Erythroblast (primary cell): ENCODE measurements at regions not wholly inside any gene's neighbourhood (a gene's known extent, or its start where the extent isn't known, plus 50 kb on each side); places are given as distances from the start of the nearest gene placed in this dataset.

Source experiments
- DNase-seq, 2 experiments: peaks; one replicate each; lab custom pipeline; 2025; lab: John Stamatoyannopoulos, UW
- GATA1 ChIP-seq: IDR thresholded peaks from 2 replicates; pipeline ENCODE4 v1.6.1; 2011; ENCODE audit warnings: low read depth, mild to moderate bottlenecking, control low read depth, low read length, moderate library complexity
- POLR2A ChIP-seq: IDR thresholded peaks from 2 replicates; pipeline ENCODE4 v1.6.1; 2011; ENCODE audit warnings: mild to moderate bottlenecking, low read length

DNA sequence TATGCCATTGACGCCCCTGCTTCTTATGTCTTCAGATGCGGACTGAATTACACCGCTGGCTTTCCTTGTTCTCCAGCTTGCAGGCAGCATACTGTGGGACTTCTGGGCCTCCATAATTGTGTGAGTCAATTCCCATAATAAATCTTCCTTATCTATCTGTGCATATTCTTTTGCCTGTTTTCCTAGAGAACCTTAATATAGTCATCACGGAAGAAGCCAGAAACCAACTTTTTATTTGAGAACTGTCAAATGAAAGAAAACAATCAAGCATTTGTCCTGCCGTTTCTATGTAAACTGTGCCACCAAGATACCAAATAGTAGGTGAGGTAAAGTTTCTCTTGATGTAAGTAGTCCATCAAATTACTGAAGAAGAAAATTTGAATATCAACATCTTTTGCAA, 51.8 kb upstream of the B3GALNT1 start:
- no peak for TF ChIP-seq GATA1
- TF ChIP-seq POLR2A, result no peak
- DNase-seq, result no peak

- DNase-seq, result no peak
- TF ChIP-seq POLR2A (no peak), GATA1 (no peak)
Observed at GRCh38 chr3:161161603-161162002, 56.5 kb upstream of the B3GALNT1 start.

- peak; percentile 2 to 17 for DNase-seq
- TF ChIP-seq GATA1, result no peak
- TF ChIP-seq POLR2A, result no peak
Observed at GRCh38 chr3:161163297-161163696, 57.8 kb upstream of the NMD3 start.

DNA sequence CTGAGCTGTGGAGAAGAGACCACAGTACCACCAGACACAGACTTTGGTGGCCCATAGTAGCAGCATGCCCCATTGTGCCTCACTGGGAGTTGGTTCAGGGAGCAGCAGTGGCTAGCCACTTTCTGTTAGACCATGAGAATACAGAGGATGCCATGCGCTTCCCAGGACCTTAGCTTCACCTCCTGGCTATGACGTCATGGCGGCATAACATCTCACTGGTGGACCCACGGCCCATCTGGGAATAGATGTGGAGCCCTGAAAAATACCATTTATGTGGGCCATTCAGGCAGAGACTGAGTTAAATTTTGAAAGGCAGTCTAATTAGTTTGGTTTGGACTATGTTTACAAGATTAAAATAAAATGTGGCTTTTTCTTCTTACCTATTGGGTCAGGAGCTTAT, 55.1 kb upstream of the NMD3 start:
- TF ChIP-seq GATA1, result no peak
- no peak for TF ChIP-seq POLR2A
- DNase-seq, result no peak

- TF ChIP-seq GATA1 (no peak), POLR2A (no peak)
- DNase-seq, result peak in 1 of 2 experiments; percentile 5
Observed at GRCh38 chr3:161171113-161171512, 50.0 kb upstream of the NMD3 start.
